IPS-18a (cell line): ENCODE measurements at regions not wholly inside any gene's neighbourhood (a gene's known extent, or its start where the extent isn't known, plus 50 kb on each side); places are given as distances from the start of the nearest gene placed in this dataset.

Source experiments
- H3K27ac ChIP-seq: one replicate; pipeline ENCODE4 v1.5.1; 2013; ENCODE audit warnings: low read length
- H3K27me3 ChIP-seq: one replicate; pipeline ENCODE4 v1.6.1; 2013; ENCODE audit warnings: mild to moderate bottlenecking, low read length; ENCODE audit not compliant: control insufficient read depth, insufficient read depth
- H3K36me3 ChIP-seq: one replicate; pipeline ENCODE4 v1.6.1; 2013; ENCODE audit warnings: low read depth, low read length; ENCODE audit not compliant: control insufficient read depth
- H3K4me1 ChIP-seq: one replicate; pipeline ENCODE4 v1.6.1; 2013; ENCODE audit warnings: low read depth, low read length; ENCODE audit not compliant: control insufficient read depth
- H3K4me3 ChIP-seq: one replicate; pipeline ENCODE4 v1.5.1; 2013; ENCODE audit warnings: low read length
- H3K9ac ChIP-seq: one replicate; pipeline ENCODE4 v1.6.1; 2013; ENCODE audit warnings: mild to moderate bottlenecking, low read length, moderate library complexity
- H3K9me3 ChIP-seq: one replicate; pipeline ENCODE4 v1.6.1; 2013; ENCODE audit warnings: low read depth, low read length; ENCODE audit not compliant: control insufficient read depth

DNA sequence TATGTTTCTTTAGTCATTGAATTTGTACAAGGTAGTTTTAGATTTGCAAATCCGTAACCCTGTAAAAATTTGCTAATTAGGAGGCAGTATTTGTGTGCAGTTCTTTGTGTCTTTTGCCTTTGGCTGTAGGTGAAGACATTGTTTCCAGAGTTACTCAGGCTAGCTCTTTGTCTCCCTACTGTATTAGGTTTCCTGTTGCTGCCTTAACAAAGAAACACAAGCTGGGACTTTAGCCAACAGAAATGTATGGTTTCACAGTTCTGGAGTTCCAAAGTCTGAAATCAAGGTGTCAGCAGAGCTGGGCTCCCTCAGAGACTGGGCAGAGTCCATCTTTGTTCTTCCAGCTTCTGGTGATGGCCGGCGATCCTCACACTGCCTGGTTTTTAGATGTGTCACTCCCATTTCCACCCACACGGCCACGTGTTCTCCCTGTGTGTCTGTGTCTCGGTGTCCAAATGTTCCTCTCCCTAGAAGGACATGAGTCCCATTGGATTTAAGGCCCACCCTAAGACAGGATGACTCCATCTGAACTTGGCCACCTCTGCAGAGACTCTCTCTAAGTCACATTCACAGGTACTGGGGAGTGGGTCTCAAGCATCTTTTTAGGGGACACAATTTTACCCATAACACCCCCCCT is 309.7 kb downstream of the GALR1 start:
- no peak overlapping the region for H3K4me3 ChIP-seq
- H3K9me3 ChIP-seq, result no peaks in the 10 kb centered on the region
- no peaks in the 10 kb centered on the region for H3K4me1 ChIP-seq
- H3K36me3 ChIP-seq, result no peaks in the 10 kb centered on the region
- no peak overlapping the region for H3K27ac ChIP-seq
- H3K27me3 ChIP-seq, result no peaks in the 10 kb centered on the region
- no peak overlapping the region for H3K9ac ChIP-seq

DNA sequence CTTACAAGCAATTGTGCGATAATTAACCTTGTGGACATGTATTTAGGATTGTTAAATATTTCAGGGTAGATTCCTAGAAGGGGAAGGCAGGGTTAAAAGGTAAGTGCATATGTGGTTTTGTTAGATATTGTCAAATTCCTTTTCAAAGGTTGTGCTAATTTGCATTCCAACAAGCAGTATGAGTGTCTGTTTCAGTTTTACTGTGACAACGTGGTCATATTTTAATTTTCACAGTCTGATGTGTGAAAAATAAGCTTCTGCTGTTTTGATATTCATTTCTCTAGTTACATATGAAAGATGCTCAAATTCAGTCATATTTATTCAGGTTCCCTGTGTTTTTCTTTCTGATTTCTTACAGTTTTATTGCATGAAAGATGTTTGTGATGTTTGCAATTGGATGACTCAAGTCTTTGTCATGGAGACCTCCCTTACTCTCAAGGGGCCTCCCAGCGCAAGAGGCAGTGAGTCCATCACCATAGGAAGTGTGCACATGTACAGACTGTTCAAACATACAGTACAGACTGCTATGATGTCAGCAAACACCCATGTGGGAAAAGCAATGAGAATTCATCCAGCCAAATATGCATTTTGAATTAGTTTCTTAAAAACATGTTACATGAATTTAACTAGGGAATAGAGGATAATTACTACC is 310.8 kb downstream of the GALR1 start:
- Histone ChIP-seq H3K4me3 (no peak overlapping the region), H3K27me3 (no peaks in the 10 kb centered on the region), H3K4me1 (no peaks in the 10 kb centered on the region), H3K9ac (no peak overlapping the region), H3K27ac (no peak overlapping the region), H3K36me3 (no peaks in the 10 kb centered on the region), H3K9me3 (no peaks in the 10 kb centered on the region)

DNA sequence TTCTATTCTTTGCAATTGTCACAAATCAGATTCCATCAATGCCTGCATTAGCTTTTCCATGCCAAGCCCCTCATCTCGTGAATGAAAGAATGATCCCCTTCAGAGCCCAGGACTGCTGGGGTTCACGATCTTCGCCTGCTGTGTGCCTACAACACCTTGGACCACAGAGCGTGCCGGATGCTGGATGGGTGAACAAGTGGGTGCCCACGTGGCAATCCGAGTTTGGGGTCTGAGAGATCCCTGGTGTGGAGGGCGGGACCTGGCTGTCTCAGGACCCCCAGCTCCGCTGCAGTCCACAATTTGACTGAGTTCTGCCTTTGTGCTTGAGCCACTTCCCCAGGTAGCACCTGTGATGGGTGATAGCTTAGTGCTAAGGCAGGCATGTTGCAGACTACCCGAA is 317.0 kb downstream of the GALR1 start:
- Histone ChIP-seq H3K9me3 (peaks cover 6% of the 10 kb centered on the region), H3K4me1 (no peaks in the 10 kb centered on the region), H3K27me3 (no peaks in the 10 kb centered on the region), H3K4me3 (no peak overlapping the region), H3K36me3 (no peaks in the 10 kb centered on the region), H3K27ac (no peak overlapping the region), H3K9ac (no peak overlapping the region)

DNA sequence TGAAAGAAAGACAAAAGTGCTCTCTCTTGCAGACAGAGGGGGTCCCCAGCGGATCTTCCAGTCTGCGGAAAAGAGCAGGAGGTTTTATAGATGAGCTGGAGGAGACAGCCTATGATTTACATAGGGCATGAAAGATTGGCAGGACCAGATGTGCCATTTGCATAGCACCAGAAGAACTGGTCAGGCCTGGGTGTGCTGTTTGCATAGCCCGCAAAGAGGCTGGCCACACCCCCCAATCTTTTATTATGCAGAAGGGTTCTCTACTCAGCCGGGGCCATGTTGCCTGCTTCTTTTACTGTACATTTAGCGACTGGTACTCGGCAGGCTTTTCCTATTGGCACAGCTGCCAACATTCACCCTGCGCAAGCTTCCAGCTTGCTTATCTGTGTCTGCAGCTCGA is 317.6 kb downstream of the GALR1 start:
- Histone ChIP-seq H3K9me3 (peaks cover 6% of the 10 kb centered on the region), H3K4me1 (no peaks in the 10 kb centered on the region), H3K27me3 (no peaks in the 10 kb centered on the region), H3K9ac (no peak overlapping the region), H3K4me3 (no peak overlapping the region), H3K36me3 (no peaks in the 10 kb centered on the region), H3K27ac (no peak overlapping the region)

DNA sequence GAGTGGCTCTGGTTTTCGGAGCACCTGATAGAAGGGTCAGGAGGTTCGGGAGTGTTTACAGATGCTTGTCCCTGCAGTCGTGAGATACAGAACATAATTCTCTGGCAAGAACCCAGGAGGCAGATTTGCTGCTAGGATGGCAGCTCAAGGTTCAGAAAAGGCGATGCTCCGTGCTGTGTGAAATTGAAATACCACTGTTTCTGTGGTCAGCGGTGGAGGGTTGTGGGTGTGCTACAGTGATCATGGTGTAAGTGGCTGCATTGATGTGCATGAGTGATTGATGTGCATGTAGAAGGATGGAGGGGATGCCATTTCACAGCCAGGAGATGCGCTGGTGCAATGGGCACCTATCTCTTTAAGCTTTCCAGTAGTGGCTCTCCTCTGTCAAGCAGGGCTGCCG is 322.1 kb downstream of the GALR1 start:
- H3K9ac ChIP-seq, result no peak overlapping the region
- no peaks in the 10 kb centered on the region for H3K36me3 ChIP-seq
- H3K27ac ChIP-seq, result no peak overlapping the region
- peaks cover 6% of the 10 kb centered on the region for H3K9me3 ChIP-seq
- H3K4me3 ChIP-seq, result no peak overlapping the region
- no peaks in the 10 kb centered on the region for H3K27me3 ChIP-seq
- no peaks in the 10 kb centered on the region for H3K4me1 ChIP-seq

DNA sequence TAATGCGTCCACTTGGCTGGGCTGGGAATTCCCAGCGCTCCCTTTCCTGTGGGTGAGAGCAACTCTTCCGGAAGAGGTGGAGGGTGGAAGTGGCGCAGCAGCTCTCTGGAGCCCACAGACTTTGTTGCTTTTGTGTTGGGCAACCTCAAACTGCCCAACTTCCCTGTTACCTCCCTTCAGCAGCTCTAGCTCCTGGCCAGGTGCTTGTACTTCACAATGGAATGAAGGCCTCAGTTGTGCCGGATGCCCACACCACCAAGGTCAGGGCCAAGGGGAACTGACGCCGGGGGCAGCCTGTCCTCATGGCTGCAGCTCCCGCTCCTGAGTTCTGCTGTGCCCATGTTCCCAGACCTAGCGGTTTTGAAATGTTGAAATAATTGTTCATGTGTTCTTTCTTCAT is 322.9 kb downstream of the GALR1 start:
- Histone ChIP-seq H3K27ac (no peak overlapping the region), H3K36me3 (no peaks in the 10 kb centered on the region), H3K9ac (no peak overlapping the region), H3K4me1 (no peaks in the 10 kb centered on the region), H3K9me3 (peaks cover 6% of the 10 kb centered on the region), H3K27me3 (no peaks in the 10 kb centered on the region), H3K4me3 (no peak overlapping the region)

DNA sequence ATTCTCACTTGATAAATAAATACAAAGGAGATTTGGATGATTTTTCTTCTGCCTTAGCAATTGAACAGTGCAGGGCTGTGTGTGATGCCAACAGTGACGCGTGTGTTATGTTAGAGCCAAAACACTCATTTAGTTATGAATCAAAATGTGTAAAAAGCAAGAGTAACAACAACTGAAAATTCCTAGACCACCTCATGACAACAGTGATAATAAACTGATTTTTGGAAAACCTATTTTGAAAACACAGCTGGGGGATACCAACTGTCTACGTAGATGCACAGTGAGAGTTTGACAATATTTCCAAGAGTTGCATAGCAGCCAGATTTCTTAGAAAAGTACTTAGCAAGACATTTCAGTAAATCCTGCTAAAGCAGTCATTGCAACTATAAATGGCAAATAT is 323.9 kb downstream of the GALR1 start:
- Histone ChIP-seq H3K9me3 (peaks cover 3% of the 10 kb centered on the region), H3K27ac (no peak overlapping the region), H3K9ac (no peak overlapping the region), H3K4me1 (no peaks in the 10 kb centered on the region), H3K36me3 (no peaks in the 10 kb centered on the region), H3K4me3 (no peak overlapping the region), H3K27me3 (no peaks in the 10 kb centered on the region)

DNA sequence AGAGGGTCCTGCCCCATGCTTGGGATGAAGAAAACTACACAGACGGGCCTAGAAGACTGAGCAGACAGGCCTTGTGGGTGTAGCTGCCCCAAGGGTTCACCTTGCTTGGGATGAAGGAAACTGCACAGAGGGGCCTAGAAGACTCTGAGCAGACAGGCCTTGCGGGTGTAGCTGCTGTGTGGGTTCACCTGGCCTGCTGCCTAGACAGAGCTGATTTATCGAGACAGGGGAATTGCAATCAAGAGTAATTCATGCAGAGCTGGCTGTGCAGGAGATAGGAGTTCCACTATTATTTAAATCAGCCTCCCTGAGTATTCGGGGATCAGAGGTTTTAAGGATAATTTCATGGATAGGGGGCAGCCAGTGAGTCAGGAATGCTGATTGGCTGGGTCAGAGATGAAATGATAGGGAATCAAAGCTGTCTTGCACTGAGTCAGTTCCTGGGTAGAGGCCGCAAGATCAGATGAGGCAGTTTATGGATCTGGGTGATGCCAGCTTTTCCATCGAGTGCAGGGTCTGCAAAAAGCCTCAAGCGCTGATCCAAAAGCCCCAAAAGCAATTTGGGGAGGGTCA is 341.4 kb downstream of the GALR1 start:
- H3K27me3 ChIP-seq, result no peaks in the 10 kb centered on the region

DNA sequence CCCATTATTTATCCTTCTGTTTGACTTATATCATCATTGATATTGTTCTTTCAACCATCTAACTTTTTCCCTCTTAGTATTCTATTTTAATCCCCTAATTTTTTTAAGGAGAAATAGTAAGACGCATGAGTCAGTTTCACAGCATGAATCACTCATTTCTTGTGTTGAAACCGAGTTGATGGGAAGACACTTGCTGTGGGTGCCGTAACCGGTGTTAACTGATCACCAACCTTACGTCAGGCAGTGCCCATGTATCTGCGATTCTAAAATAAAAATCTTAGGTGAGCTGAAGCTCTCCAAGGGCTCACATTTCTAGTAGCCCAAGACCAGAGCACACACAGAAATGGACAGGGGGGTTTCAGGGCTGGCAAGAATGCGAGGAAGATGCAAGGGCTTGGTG is 348.1 kb downstream of the GALR1 start:
- no peak overlapping the region for H3K4me3 ChIP-seq
- no peaks in the 10 kb centered on the region for H3K27me3 ChIP-seq
- no peak overlapping the region for H3K27ac ChIP-seq
- no peaks in the 10 kb centered on the region for H3K4me1 ChIP-seq
- H3K36me3 ChIP-seq, result no peaks in the 10 kb centered on the region
- no peak overlapping the region for H3K9ac ChIP-seq
- H3K9me3 ChIP-seq, result no peaks in the 10 kb centered on the region

More for the DNA sequence above, 341.4 kb downstream of the GALR1 start:
- H3K36me3 ChIP-seq, result no peaks in the 10 kb centered on the region
- no peak overlapping the region for H3K4me3 ChIP-seq
- H3K27ac ChIP-seq, result no peak overlapping the region
- no peak overlapping the region for H3K9ac ChIP-seq
- H3K4me1 ChIP-seq, result peaks cover 4% of the 10 kb centered on the region
- no peaks in the 10 kb centered on the region for H3K9me3 ChIP-seq

DNA sequence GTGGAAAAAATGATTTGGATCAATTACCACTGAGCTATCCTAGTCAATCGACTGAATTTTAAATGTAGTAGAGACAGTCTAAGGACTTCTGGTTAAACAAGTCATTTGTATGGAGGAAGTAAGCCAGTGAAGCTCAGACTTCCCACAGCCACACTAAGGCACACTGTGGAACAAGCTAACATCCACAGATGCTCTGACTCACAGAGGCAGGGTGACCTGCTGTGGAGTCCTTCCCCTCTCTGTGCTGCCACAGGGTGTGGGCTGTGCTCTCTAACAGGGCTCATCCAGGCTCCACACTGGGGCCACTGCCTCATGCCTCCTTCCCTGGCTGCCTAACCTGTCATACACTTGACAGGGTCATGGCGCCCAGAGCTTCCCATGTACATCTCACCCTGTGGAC is 351.0 kb downstream of the GALR1 start:
- no peaks in the 10 kb centered on the region for H3K4me1 ChIP-seq
- H3K9me3 ChIP-seq, result no peaks in the 10 kb centered on the region
- no peak overlapping the region for H3K27ac ChIP-seq
- no peaks in the 10 kb centered on the region for H3K27me3 ChIP-seq
- no peak overlapping the region for H3K9ac ChIP-seq
- H3K4me3 ChIP-seq, result no peak overlapping the region
- H3K36me3 ChIP-seq, result no peaks in the 10 kb centered on the region

DNA sequence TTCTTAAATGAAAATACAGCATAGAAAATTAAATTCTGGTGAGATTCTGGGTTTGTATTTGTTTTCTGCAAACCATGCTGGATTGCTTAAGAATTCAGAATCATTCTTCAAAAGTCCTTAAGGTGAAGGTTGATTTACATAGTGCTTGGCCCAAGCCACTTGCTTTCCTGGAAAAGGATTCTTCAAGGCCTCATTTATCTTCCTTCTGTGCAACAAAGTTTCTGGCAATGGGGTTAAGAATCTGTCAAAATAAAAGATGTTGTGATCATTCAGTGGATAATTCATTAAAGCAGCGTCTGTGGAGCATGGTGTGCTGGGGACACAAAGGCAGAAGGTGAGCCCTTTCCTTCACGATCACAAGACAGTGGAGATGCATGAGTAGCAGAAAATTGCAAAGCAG is 351.9 kb downstream of the GALR1 start:
- Histone ChIP-seq H3K4me1 (no peaks in the 10 kb centered on the region), H3K27me3 (no peaks in the 10 kb centered on the region), H3K9me3 (no peaks in the 10 kb centered on the region), H3K36me3 (no peaks in the 10 kb centered on the region), H3K9ac (no peak overlapping the region), H3K4me3 (no peak overlapping the region), H3K27ac (no peak overlapping the region)

DNA sequence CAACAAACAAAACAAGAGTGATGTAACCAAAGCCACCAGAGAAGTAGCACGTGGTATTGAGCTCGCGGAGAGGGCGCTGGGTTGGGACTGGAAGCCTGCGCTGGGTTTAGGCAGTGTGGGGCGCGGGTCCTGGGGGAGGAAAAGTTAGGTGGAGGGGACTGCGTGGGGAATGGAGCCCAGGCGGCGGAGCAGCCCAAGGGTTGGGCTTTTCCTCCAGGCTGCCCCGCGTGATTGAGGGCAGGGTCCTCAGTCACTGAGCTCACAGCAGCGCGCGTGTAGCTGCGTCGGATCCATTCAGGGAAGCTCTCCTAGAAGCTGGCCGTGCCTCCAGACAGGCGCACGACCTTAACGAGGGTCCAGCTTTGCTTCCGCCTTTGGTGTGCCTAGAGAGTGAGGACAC is 357.4 kb downstream of the GALR1 start:
- H3K36me3 ChIP-seq, result no peaks in the 10 kb centered on the region
- H3K9ac ChIP-seq, result no peak overlapping the region
- H3K4me1 ChIP-seq, result no peaks in the 10 kb centered on the region
- no peak overlapping the region for H3K27ac ChIP-seq
- no peak overlapping the region for H3K4me3 ChIP-seq
- H3K9me3 ChIP-seq, result no peaks in the 10 kb centered on the region
- H3K27me3 ChIP-seq, result no peaks in the 10 kb centered on the region
